Liver (tissue), 8 donors: ENCODE measurements at regions not wholly inside any gene's neighbourhood (a gene's known extent, or its start where the extent isn't known, plus 50 kb on each side); places are given as distances from the start of the nearest gene placed in this dataset.

Source experiments
- DNase-seq: peaks from one replicate; pipeline ENCODE4 v3.0.0-alpha.2; 2017; ENCODE audit warnings: low spot score
- H3K27ac ChIP-seq, 2 donors: one replicate each; pipeline ENCODE4 v1.7.0; 2013; ENCODE audit warnings: inconsistent platforms in 2 of 2, low read length in 2 of 2, control low read depth in 1 of 2, low read depth in 1 of 2, mild to moderate bottlenecking in 1 of 2
- H3K27me3 ChIP-seq, 4 donors: one replicate each; pipeline versions ENCODE4 v1.6.1 to v1.7.0; 2013; ENCODE audit warnings: low read length in 3 of 4, inconsistent platforms in 1 of 4, mild to moderate bottlenecking in 1 of 4, moderate library complexity in 1 of 4; ENCODE audit not compliant: control insufficient read depth in 4 of 4, insufficient read depth in 4 of 4
- H3K36me3 ChIP-seq, 4 donors: one replicate each; pipeline versions ENCODE4 v1.6.1 to v1.7.0; 2013; ENCODE audit warnings: low read length in 3 of 4, mild to moderate bottlenecking in 3 of 4, low read depth in 1 of 4, moderate library complexity in 1 of 4; ENCODE audit not compliant: control insufficient read depth in 4 of 4, insufficient read depth in 3 of 4
- H3K4me1 ChIP-seq, 4 donors: one replicate each; pipeline versions ENCODE4 v1.6.1 to v1.7.0; 2013; ENCODE audit warnings: low read length in 3 of 4, mild to moderate bottlenecking in 3 of 4, moderate library complexity in 1 of 4; ENCODE audit not compliant: control insufficient read depth in 4 of 4, insufficient read depth in 4 of 4
- H3K4me3 ChIP-seq, 3 donors: one replicate each; pipeline versions ENCODE4 v1.6.1 to v1.7.0; 2013; ENCODE audit warnings: low read length in 3 of 3, control low read depth in 1 of 3, low read depth in 1 of 3, mild to moderate bottlenecking in 1 of 3
- H3K9ac ChIP-seq, 2 donors: one replicate each; pipeline ENCODE4 v1.7.0; 2013; ENCODE audit warnings: low read length in 2 of 2, mild to moderate bottlenecking in 2 of 2, moderate library complexity in 2 of 2, control low read depth in 1 of 2, low read depth in 1 of 2
- H3K9me3 ChIP-seq, 4 donors: one replicate each; pipeline versions ENCODE4 v1.6.1 to v1.7.0; 2013; ENCODE audit warnings: low read length in 3 of 4; ENCODE audit not compliant: control insufficient read depth in 4 of 4
- CTCF ChIP-seq: fragments of 150-350 bp; IDR thresholded peaks from 2 replicates; pipeline ENCODE4 v1.5.1; 2017; ENCODE audit warnings: improper control_type of control experiment, low read depth, low read length; ENCODE audit not compliant: missing input control
- EGR1 ChIP-seq, 2 donors: IDR thresholded peaks; 2 replicates each; pipeline ENCODE4 v1.6.1; 2016 to 2018; ENCODE audit warnings: antibody characterized with exemption in 2 of 2, low read depth in 2 of 2
- FOXA1 ChIP-seq: IDR thresholded peaks from 2 replicates; pipeline ENCODE4 v1.6.1; 2016; ENCODE audit warnings: antibody characterized with exemption
- FOXA2 ChIP-seq: IDR thresholded peaks from 2 replicates; pipeline ENCODE4 v1.6.1; 2016; ENCODE audit warnings: antibody characterized with exemption
- GABPA ChIP-seq, 2 donors: IDR thresholded peaks in 1 of 2; conservative IDR thresholded peaks in 1 of 2; 2 replicates each; pipeline ENCODE4 v1.6.1; 2016; ENCODE audit warnings: antibody characterized with exemption in 2 of 2, mild to moderate bottlenecking in 1 of 2, moderate library complexity in 1 of 2
- HNF4A ChIP-seq, 2 donors: conservative IDR thresholded peaks; 2 replicates each; pipeline ENCODE4 v1.6.1; 2016; ENCODE audit warnings: antibody characterized with exemption in 2 of 2, mild to moderate bottlenecking in 2 of 2
- JUND ChIP-seq, 2 donors: IDR thresholded peaks; 2 replicates each; pipeline ENCODE4 v1.6.1; 2016; ENCODE audit warnings: antibody characterized with exemption in 2 of 2
- MAX ChIP-seq: IDR thresholded peaks from 2 replicates; pipeline ENCODE4 v1.6.1; 2016; ENCODE audit warnings: antibody characterized with exemption
- NR2F2 ChIP-seq: IDR thresholded peaks from 2 replicates; pipeline ENCODE4 v1.6.1; 2016; ENCODE audit warnings: antibody characterized with exemption
- REST ChIP-seq: IDR thresholded peaks from 2 replicates; pipeline ENCODE4 v1.6.1; 2016; ENCODE audit warnings: antibody characterized with exemption, mild to moderate bottlenecking
- SP1 ChIP-seq: IDR thresholded peaks from 2 replicates; pipeline ENCODE4 v1.6.1; 2018; ENCODE audit warnings: antibody characterized with exemption, mild to moderate bottlenecking
- TAF1 ChIP-seq: conservative IDR thresholded peaks from 2 replicates; pipeline ENCODE4 v1.6.1; 2016; ENCODE audit warnings: antibody characterized with exemption, mild to moderate bottlenecking
- YY1 ChIP-seq: IDR thresholded peaks from 2 replicates; pipeline ENCODE4 v1.6.1; 2016; ENCODE audit warnings: antibody characterized with exemption, mild to moderate bottlenecking
- WGBS: extraction: QIAGEN DNeasy Blood & Tissue Kit; methylation state at CpG from one replicate; pipeline ENCODE4 v1.1.7; 2013; 5-methylcytosine and 5-hydroxymethylcytosine counted together
- TF ChIP-seq, protein P1 (sequence below): IDR thresholded peaks from 2 replicates; pipeline ENCODE4 v1.6.1; 2016; ENCODE audit warnings: antibody characterized with exemption
- donor health status: healthy.
- donor health status: healthy.
- donor health status: healthy.
- donor health status: healthy.
- donor health status: healthy.

- DNase-seq: no peak
- Histone ChIP-seq H3K36me3 (no peaks in the 10 kb centered on the region), H3K27ac (no peak overlapping the region), H3K27me3 (peaks cover 0 to 2% (median 0%) of the 10 kb centered on the region in 4 donors), H3K4me3 (no peak overlapping the region), H3K9ac (no peak overlapping the region), H3K4me1 (no peaks in the 10 kb centered on the region), H3K9me3 (no peaks in the 10 kb centered on the region)
- WGBS: 56% methylated on average over 5 of the region's 5 CpGs
- TF ChIP-seq JUND (IDR thresholded peaks at IDR 0.05): no peak
Observed at GRCh38 chrX:34279866-34280560, 147.9 kb upstream of the FAM47A start.

- Histone ChIP-seq H3K36me3 (no peaks in the 10 kb centered on the region), H3K9ac (no peak overlapping the region), H3K9me3 (no peaks in the 10 kb centered on the region), H3K4me3 (no peak overlapping the region), H3K27me3 (peaks cover 0 to 1% (median 0%) of the 10 kb centered on the region in 4 donors), H3K4me1 (no peaks in the 10 kb centered on the region), H3K27ac (no peak overlapping the region)
- WGBS: 0% methylated on average over 1 of the region's 1 CpG
- TF ChIP-seq NR2F2 (no peak), MAX (no peak)
- no peak for DNase-seq
Observed at GRCh38 chrX:34275699-34276098, 143.6 kb upstream of the FAM47A start.

- Histone ChIP-seq H3K4me3 (no peak overlapping the region), H3K4me1 (no peaks in the 10 kb centered on the region), H3K36me3 (no peaks in the 10 kb centered on the region), H3K9ac (no peak overlapping the region), H3K9me3 (no peaks in the 10 kb centered on the region), H3K27me3 (peaks cover 0 to 2% (median 0%) of the 10 kb centered on the region in 4 donors), H3K27ac (no peak overlapping the region)
- WGBS: 89% methylated on average over 2 of the region's 2 CpGs
- TF ChIP-seq FOXA2 (no peak), JUND (IDR thresholded peaks at IDR 0.05) (no peak), EGR1 (IDR thresholded peaks at IDR 0.05; ENCODE audit: low read depth in 2 of 2) (no peak), CTCF (no peak), YY1 (no peak), GABPA (IDR thresholded peaks at IDR 0.05 in 1 of 2, conservative IDR thresholded peaks at IDR 0.05 in 1 of 2) (no peak), TAF1 (no peak), NR2F2 (no peak), HNF4A (conservative IDR thresholded peaks at IDR 0.05) (no peak), SP1 (no peak), MAX (no peak), FOXA1 (no peak), REST (no peak)
- TF ChIP-seq, protein P1, sequence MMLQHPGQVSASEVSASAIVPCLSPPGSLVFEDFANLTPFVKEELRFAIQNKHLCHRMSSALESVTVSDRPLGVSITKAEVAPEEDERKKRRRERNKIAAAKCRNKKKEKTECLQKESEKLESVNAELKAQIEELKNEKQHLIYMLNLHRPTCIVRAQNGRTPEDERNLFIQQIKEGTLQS: no peak
- DNase-seq: no peak
Observed at GRCh38 chrX:34270434-34270833, 138.3 kb upstream of the FAM47A start.
